OCI-LY1 (cell line): ENCODE measurements at regions not wholly inside any gene's neighbourhood (a gene's known extent, or its start where the extent isn't known, plus 50 kb on each side); places are given as distances from the start of the nearest gene placed in this dataset.

ENCODE experiments used
- H2AFZ ChIP-seq: fragments of 200-600 bp; sonication (generic), shearing (Covaris generic); 2 replicates; pipeline ENCODE4 v1.6.0; 2014; ENCODE audit warnings: antibody characterized with exemption, mild to moderate bottlenecking, low read length
- H3F3A ChIP-seq: fragments of 200-600 bp; sonication (generic), shearing (Covaris generic); 2 replicates; pipeline ENCODE4 v1.6.0; 2014; ENCODE audit warnings: mild to moderate bottlenecking, antibody characterized with exemption, low read length, moderate library complexity; ENCODE audit not compliant: insufficient read depth
- H3K27ac ChIP-seq: fragments of 200-600 bp; sonication (generic); 2 replicates; pipeline ENCODE4 v1.5.1; 2014; ENCODE audit warnings: low read length, mixed run types, mild to moderate bottlenecking, low read depth; ENCODE audit not compliant: poor library complexity, severe bottlenecking
- H3K27me3 ChIP-seq: fragments of 200-600 bp; sonication (generic); 2 replicates; pipeline ENCODE4 v1.6.0; 2014; ENCODE audit warnings: antibody characterized with exemption, mild to moderate bottlenecking, low read length, moderate library complexity; ENCODE audit not compliant: insufficient read depth
- H3K36me3 ChIP-seq: fragments of 200-600 bp; sonication (generic); 2 replicates; pipeline ENCODE4 v1.6.1; 2014; ENCODE audit warnings: mild to moderate bottlenecking, antibody characterized with exemption, low read length, moderate library complexity, mixed read lengths; ENCODE audit not compliant: insufficient read depth
- H3K4me1 ChIP-seq: fragments of 200-600 bp; sonication (generic); 2 replicates; pipeline ENCODE4 v1.5.1; 2014; ENCODE audit warnings: mild to moderate bottlenecking, low read length, moderate library complexity; ENCODE audit not compliant: insufficient read depth, severe bottlenecking
- H3K4me2 ChIP-seq: fragments of 200-600 bp; sonication (generic), shearing (Covaris generic); 2 replicates; pipeline ENCODE4 v1.6.1; 2014; ENCODE audit warnings: low read length
- H3K4me3 ChIP-seq: fragments of 200-600 bp; sonication (generic); 2 replicates; pipeline ENCODE4 v1.5.1; 2014; ENCODE audit warnings: low read length, low read depth, mild to moderate bottlenecking, mixed read lengths; ENCODE audit not compliant: poor library complexity, severe bottlenecking
- H3K79me2 ChIP-seq: fragments of 200-600 bp; shearing (Covaris generic); 2 replicates; pipeline ENCODE4 v1.6.1; 2016; ENCODE audit warnings: mixed run types, low read length, mixed read lengths; ENCODE audit not compliant: insufficient read depth
- H3K9ac ChIP-seq: fragments of 200-600 bp; sonication (generic), shearing (Covaris generic); 2 replicates; pipeline ENCODE4 v1.6.1; 2014; ENCODE audit warnings: mild to moderate bottlenecking, low read length, mixed read lengths
- H3K9me2 ChIP-seq: fragments of 200-600 bp; sonication (generic), shearing (Covaris generic); 2 replicates; pipeline ENCODE4 v1.6.1; 2014; ENCODE audit warnings: low read depth, mild to moderate bottlenecking, low read length, mixed read lengths
- H3K9me3 ChIP-seq: fragments of 200-600 bp; shearing (Covaris generic); 2 replicates; pipeline ENCODE4 v1.6.1; 2014; ENCODE audit warnings: low read length, mixed read lengths
- H4K20me1 ChIP-seq: fragments of 200-600 bp; sonication (generic), shearing (Covaris generic); 2 replicates; pipeline ENCODE4 v1.6.0; 2016; ENCODE audit warnings: mild to moderate bottlenecking, low read length; ENCODE audit not compliant: insufficient read depth
- CTCF ChIP-seq: fragments of 200-600 bp; sonication (generic), shearing (Covaris generic); IDR thresholded peaks from 2 replicates; pipeline ENCODE4 v1.5.1; 2017; ENCODE audit warnings: mild to moderate bottlenecking, antibody characterized with exemption, low read length, moderate library complexity, mixed read lengths
- EZH2 ChIP-seq: fragments of 200-600 bp; sonication (generic), shearing (Covaris generic); IDR thresholded peaks from 2 replicates; pipeline ENCODE4 v1.8.0; 2017; ENCODE audit warnings: borderline replicate concordance, mixed run types, mild to moderate bottlenecking, antibody characterized with exemption, low read length, moderate library complexity, mixed read lengths

GRCh38 chr18:72089432-72089831 lies 454.7 kb downstream of the CBLN2 start:
- H3K4me1 ChIP-seq: no peaks in the 10 kb centered on the region
- no peaks in the 10 kb centered on the region for H3K79me2 ChIP-seq
- H3K9me2 ChIP-seq: no peaks in the 10 kb centered on the region
- H3K9ac ChIP-seq: no peak overlapping the region
- no peaks in the 10 kb centered on the region for H3F3A ChIP-seq
- no peaks in the 10 kb centered on the region for H3K36me3 ChIP-seq
- H3K4me3 ChIP-seq: no peak overlapping the region
- H2AFZ ChIP-seq: no peak overlapping the region
- no peaks in the 10 kb centered on the region for H3K9me3 ChIP-seq
- no peak overlapping the region for H3K4me2 ChIP-seq
- TF ChIP-seq CTCF (no peak), EZH2 (no peak)
- H3K27ac ChIP-seq: no peak overlapping the region
- H4K20me1 ChIP-seq: no peaks in the 10 kb centered on the region
- no peaks in the 10 kb centered on the region for H3K27me3 ChIP-seq

GRCh38 chr18:72086421-72086820 lies 457.7 kb downstream of the CBLN2 start:
- Histone ChIP-seq H3K36me3 (no peaks in the 10 kb centered on the region), H3K4me1 (no peaks in the 10 kb centered on the region), H4K20me1 (no peaks in the 10 kb centered on the region), H3F3A (no peaks in the 10 kb centered on the region), H3K9me2 (no peaks in the 10 kb centered on the region), H3K27ac (no peak overlapping the region), H2AFZ (no peak overlapping the region), H3K9me3 (no peaks in the 10 kb centered on the region), H3K4me2 (no peak overlapping the region), H3K27me3 (no peaks in the 10 kb centered on the region), H3K9ac (no peak overlapping the region), H3K79me2 (no peaks in the 10 kb centered on the region), H3K4me3 (no peak overlapping the region)
- TF ChIP-seq CTCF (peak; percentile 63), EZH2 (no peak)

DNA sequence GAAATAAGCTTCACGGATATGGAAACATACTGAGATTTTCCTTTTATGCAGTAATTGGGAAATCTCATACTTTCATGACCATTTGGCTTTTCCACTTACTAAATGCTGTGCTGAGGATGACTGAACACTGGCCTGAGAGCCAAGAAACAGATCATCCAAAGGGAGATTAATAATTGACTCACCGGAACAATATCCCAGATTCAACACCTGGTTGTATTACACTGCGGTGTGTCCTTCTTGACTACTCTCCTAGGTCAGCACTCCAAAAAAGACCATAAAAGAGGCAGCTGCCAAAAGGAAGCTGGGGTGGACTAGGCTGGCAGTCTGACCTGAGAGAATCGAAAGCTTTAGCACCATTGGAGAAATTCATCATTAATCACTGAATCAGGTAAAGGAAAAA lies 469.1 kb downstream of the CBLN2 start:
- no peaks in the 10 kb centered on the region for H3K9me2 ChIP-seq
- no peak overlapping the region for H3K4me3 ChIP-seq
- H3K79me2 ChIP-seq: no peaks in the 10 kb centered on the region
- H3K4me2 ChIP-seq: no peak overlapping the region
- H3F3A ChIP-seq: no peaks in the 10 kb centered on the region
- no peaks in the 10 kb centered on the region for H3K36me3 ChIP-seq
- H2AFZ ChIP-seq: no peak overlapping the region
- H4K20me1 ChIP-seq: no peaks in the 10 kb centered on the region
- H3K27me3 ChIP-seq: no peaks in the 10 kb centered on the region
- no peak overlapping the region for H3K9ac ChIP-seq
- H3K27ac ChIP-seq: no peak overlapping the region
- H3K9me3 ChIP-seq: no peaks in the 10 kb centered on the region
- TF ChIP-seq EZH2 (no peak), CTCF (no peak)
- H3K4me1 ChIP-seq: no peaks in the 10 kb centered on the region
